ENCODE measurements at regions not wholly inside any gene's neighbourhood (a gene's known extent, or its start where the extent isn't known, plus 50 kb on each side); places are given as distances from the start of the nearest gene placed in this dataset.
"Not testable (repeated sequence)": the region's sequence is repeated elsewhere in the genome, so short reads cannot be mapped to it uniquely, and the experiment has no call there.

DNA sequence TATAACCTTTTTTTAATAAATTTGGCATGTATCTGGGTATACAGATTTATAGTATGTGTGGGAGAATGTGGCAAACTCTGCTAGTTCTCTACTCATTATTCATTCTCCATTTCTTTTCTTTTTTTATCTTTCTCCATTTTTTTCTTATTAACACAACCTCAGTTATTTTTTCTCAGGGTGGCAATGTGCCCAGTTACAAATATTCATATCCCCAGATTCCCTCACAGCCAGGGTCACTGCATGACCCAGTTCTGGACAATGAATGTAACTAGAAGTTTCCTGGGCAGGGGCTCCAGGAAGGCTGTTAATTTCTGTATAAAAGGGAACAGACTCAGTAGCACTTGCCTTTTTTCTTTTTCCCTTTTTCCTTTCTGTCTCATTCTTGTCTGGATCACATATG, 95.6 kb downstream of the VCPKMT start:
- no peak for DNase-seq

DNA sequence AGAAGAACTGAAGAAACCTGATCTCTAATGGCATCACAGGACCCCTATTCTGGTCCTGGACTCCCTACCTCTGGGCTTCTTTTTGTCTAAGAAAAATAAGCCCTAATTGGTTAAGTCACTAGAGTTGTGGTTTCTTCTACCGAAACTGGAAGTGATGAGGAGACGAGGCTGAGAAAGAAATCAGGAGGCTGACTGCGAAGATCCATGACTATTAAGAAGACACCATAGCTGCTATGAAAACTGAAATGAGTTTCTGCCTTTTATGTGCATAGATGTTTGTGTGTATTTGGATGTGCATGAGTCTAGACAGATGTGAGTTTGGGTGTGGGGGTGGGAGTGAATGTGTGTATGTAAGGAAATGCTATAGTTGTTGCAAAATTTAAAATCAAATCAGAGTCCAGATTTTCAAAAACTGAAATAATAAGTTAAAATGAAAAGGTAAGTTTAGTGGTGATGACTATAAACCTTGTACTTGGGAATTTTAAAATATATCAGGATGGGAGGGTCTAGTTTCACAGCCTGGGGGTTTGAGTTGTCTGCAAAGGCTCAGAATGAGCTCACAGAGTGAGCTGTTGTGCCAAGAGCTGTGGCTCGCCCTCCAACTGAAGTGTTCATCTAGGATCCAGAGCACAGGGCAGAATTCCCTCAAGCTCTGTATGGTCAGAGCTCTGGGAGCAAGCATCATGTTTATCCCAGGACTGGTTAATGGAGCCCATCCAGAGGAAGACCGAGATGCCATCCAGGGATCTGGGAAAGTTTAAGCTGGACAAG, 94.9 kb downstream of the VCPKMT start:
- DNase-seq = no peak

DNA sequence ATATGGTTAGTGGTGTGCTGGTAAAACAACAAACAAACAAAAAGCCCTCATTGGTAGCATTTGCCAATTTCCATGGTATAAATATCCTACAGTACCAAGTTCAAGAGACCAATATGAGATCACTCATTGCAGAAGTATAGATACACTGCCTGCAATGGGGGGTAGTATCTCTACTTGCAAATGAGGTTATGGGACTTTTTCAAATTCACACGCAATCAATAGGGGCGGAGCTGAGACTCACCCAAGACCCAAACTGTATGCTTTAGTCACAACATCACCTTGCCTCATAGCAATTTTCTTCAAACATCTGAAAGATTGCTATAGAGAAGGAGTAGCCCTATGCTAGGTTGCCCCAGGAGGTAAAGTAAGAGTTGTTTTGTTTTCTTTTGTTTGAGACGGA, 93.7 kb downstream of the VCPKMT start:
- DNase-seq = no peak

DNA sequence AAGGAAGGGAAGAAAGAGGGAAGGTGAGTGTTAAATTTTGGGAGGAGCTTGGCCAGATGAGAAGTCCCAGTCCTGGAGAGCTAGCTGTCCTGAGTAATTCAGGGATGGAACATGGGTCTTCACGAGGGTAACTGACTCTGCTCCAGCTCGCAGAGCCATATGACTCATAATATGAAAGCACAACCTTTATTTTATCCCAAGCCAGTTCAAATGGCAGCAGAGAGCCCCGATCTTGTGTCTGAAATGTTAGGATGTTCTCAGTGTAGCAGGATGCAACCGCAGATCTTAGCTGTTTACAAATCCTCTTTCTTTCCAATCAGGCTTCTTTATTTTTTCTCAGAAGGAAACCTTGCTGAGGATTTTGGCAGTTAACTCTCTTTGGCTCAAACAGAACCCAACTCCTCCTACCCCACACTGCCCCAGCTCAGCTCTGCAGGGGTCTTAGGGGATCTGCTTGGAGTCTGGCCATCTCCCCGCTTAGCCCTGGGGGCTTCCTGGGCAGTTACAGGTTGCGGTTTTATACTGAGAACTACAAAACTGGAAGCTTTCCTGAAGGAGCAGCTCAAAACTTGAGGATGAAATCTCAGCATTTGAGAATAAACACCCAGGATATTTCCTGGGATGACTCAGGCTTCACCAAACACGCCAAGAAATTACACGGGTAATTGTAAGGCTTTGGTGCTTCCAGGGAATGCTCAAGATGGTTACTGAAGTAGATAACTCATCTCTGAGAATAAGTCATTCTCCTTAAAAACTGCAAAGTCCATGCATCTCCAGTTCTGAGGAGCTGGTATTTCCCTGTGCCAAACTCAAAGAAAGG, 92.5 kb downstream of the VCPKMT start:
- no peak for DNase-seq

DNA sequence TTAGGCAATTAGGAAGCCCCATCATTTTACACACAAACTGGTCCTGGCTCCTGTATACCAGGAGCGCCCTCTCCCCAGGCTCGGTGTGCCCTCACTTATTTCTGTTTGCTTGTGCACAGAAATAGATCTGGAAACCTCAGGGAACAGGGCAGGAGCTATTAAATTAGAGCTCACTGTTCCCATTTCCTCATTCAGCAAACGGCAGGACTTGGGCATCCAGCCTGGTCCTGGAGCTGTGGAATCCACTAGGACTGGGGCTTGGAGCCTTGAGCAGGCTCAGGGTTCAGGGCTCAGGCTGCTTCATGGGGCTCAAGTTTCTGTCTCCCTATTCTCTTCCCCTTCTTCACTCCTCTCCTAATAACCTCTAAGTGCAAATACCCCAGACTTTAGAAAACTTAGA, 91.3 kb downstream of the VCPKMT start:
- DNase-seq = no peak

DNA sequence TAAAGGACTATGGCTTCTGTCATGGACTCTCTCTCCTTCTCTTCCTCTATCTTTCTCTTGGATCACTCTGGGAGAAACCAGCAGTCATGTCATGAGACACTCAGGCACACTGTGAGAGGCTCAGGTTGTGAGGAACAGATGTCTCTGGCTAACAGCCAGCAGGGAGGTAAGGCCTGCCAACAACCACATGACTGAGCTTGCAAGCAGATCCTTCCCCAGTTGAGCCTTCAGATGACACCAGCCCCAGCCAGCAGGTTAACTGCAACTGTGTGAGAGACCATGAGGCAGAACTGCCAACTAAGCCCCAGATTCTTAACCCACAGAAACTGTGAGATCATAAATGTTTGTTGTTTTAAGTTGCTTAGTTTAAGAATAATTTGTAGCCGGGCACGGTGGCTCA, 90.6 kb downstream of the VCPKMT start:
- DNase-seq = no peak

DNA sequence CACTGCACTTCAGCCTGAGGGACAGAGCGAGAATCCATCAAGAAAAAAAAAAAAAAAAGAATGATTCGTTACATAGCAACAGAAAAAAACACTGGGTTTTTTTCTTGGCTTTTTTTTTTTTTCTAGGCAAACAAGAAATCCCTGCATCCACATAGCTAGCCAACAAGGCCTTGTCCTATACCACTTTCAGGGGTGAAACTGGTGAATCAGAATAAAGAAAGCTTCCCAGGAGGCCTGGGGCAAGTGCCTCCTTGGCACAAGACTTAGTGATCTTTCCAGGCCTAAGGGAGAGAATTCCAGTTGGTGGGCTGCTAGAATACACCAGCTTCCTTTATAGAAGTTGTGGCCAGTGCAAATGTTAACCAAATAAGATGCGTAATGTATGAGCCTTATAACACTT, 90.0 kb downstream of the VCPKMT start:
- no peak for DNase-seq

DNA sequence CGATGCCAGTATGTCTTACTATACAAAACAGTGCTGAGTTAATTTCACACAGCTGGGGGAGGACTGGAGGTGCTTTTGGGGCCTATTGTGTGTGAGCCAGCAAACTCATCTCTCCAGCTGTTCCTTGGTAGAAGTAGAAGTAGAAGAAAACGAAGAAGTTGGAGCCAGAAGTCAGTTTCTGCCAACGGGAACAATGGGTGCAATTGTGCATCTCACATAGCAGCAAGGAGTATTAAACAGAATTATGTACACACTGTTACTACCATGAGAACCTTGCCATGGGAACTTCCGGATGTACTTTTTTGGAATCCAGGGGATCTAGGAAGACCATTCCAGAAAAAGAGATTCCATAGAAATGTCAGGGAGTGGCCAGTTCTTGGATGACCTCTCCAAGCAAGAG, 88.6 kb downstream of the VCPKMT start:
- no peak for DNase-seq

DNA sequence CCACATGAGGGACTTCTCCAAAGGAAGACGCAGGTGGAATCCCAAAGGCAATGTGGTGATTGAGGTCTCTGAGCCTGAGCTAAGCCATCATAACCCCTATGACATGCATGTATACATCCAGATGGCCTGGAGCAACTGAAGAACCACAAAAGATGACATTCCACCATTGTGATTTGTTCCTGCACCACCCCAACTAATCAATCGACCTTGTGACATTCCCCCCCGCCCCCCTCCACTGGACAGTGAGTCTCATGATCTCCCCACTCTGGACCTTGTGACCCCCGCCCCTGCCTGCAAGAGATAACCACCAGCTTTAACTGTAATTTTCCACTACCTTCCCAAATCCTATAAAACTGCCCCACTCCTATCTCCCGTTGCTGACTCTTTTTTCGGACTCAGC, 87.9 kb downstream of the VCPKMT start:
- DNase-seq = no peak

DNA sequence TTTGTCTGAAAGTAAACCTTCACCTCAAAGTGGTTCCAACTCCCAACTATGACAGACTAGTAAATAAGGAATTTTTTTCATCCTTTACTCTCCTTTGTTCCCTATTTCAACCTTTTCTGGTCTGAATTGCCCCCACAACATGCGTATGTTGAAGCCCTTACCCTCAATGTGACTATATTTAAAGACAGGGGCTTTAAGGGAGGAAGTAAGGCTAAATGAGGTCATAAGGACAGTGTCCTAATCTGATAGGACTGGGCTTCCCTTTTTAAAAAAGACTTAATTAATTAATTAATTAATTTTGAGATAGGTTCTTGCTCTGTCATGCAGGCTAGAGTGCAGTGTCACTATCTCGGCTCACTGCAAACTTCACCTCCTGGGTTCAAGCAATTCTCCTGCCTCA, 86.3 kb downstream of the VCPKMT start:
- DNase-seq = no peak

DNA sequence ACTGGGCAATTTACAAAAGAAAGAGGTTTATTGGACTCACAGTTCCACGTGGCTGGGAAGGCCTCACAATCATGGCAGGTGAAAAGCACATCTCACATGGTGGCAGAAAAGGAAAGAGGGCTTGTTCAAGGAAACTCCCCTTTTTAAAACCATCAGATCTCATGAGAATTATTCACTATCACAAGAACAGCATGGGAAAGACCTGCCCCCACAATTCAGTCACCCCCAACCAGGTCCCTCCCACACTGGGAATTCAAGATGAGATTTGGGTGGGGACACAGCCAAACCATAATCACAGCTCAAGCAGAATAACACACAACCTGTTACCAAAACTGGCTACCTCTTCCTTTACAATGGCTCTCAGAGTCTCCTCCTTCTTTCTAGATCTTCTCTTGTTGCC, 85.5 kb downstream of the VCPKMT start:
- DNase-seq = not testable (repeated sequence)

DNA sequence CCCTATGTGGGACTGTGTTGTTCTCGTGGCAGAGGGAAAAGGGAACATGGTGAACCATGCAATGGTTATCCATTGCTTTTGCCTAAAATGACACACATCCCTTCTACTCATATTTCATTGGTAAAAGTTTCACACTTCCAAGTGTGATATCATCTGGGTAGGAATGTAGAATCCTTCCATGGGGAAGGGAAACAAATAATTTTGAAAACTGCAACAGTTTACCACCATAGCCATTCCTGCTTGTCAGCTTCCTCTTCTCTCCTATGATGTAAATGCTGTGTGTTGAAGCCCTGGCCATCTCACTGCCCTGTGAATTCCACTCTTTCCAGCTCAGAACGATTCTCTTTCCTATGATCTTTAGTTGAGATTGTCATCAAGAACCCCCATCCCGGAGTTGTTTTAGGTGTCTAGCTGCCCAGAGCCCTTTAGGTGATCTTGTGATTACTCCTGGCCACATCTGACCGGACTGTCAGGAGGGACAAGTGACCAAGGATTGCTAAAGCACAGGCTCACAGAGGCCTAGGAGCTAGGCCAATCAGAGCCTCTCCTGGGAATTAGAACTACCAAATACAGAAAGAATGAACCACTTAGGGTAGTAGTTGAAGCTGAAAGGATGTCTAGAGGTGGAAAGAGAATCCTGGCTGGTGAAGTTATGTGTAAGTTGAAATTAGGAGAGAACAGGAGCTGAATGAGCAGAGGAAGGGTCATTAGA, 84.6 kb downstream of the VCPKMT start:
- no peak for DNase-seq

DNA sequence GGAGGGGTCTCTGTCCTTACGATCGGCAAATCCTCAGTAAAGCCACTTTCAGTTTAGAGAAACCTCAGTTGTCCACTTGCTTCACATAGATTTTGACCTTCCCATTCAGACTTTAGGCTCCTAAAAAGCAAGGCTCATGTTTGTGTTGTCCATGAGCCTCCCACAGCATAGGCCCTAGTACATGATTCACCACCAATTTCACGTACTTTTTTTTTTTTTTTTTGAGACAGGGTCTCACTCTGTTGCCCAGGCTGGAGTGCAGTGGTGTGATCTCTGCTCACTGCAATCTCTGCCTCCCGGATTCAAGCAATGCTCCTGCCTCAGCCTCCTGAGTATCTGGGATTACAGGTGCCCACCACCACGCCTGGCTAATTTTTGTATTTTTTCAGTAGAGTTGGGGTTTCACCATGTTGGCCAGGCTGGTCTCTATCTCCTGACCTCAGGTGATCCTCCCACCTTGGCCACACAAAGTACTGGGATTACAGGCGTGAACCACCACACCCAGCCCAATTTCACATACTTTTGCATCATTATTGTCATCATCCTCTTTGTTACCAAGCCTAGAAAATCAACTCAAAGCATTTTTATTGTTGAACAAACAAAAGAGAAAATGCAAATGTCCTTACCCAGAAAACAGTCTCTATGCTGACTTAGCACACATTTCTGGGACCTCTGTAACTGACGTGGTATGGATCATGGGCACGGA, 83.8 kb downstream of the VCPKMT start:
- not testable (repeated sequence) for DNase-seq

DNA sequence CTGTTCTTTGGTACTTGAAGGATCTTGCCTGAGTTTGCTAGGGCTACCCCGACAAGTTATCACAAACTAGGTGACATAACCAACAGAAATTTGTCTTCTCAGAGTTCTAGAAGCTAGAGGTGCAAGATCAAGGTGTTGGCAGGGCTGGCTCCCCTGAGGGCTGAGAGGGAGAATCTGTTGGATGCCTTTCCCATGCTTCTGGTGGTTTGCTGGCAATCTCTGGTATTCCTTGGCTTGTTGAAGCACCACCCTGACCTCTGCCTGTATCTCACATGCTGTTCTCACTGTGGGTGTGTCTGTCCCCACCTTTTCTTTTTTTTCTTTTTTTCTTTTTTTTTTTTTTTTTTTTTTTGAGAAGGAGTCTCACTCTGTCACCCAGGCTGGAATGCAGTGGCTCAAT, 81.2 kb downstream of the VCPKMT start:
- no peak for DNase-seq

DNA sequence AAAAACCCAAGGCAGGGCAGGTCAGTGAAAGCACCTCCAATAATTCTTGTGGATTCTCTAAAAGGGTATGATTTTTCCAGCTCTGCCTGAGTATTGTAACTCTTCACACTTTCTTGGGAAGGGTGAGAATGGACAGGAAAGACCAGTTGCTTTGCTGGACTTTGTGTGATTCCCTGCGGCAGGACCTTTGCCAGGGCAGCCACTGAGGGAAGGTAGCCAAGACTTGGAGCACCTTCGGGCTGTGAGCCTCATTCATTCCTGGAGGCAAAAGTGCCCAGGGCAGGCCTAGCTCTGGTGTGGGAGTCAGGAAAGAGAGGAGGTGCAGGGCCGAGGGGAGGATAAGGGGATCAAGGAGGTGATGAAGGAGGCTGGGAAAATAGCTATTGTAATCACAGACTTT, 80.2 kb downstream of the VCPKMT start:
- no peak for DNase-seq

DNA sequence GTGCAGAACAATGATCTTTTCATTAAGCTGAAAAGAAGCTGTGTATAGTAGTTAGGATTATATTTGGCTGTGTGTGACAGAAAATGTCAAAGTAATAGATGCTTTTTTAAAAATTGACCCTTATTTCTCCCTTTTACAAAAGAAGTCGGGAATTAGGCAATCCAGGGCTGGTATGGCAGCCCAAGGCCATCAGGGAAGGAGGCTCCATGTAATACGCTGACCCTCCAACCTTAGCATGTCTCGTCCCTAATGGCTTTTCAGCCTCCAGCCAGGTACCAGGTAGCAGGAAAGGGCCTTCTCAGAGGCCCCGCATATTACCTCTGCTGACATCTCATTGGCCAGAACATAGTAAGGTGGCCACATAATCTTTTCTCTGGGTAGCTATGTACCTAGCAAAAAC, 79.7 kb downstream of the VCPKMT start:
- DNase-seq = no peak

DNA sequence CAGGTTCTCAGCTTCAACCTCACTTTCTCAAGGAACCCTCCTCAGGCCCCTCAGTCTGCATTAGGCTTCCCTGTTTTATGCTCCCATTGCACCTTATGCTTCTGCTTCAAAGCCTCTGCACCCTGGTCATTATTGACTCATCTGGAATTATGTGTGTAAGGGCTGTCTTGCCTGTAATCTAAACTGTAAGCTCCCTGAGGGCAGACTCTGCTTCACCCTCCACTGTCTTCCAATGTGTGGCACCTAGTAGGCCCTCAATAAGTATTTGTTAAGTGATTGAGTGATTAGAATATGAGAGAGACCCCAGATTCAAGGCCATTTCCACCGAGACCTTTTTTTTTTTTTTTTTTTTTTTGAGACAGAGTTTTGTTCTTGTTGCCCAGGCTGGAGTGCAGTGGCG, 79.1 kb downstream of the VCPKMT start:
- no peak for DNase-seq

DNA sequence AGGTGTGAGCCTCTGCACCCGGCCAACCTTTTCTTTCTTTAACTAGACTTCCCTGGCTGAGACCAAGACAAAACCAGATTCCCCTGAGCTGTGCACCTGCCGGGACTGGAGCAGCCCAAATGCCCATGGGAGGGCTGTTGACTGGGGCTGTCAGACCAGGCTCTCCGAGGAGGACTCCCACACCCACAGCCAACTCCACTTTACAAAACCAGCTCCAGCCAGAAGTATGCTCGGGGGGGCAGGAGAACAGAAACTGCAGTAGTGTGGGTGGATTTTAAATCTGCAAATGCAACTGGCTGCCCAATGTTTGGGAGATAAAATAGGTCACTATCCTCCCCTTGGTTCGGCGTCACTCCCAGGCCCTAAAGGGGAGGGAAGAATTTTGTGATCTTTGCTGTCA, 78.5 kb downstream of the VCPKMT start:
- no peak for DNase-seq

DNA sequence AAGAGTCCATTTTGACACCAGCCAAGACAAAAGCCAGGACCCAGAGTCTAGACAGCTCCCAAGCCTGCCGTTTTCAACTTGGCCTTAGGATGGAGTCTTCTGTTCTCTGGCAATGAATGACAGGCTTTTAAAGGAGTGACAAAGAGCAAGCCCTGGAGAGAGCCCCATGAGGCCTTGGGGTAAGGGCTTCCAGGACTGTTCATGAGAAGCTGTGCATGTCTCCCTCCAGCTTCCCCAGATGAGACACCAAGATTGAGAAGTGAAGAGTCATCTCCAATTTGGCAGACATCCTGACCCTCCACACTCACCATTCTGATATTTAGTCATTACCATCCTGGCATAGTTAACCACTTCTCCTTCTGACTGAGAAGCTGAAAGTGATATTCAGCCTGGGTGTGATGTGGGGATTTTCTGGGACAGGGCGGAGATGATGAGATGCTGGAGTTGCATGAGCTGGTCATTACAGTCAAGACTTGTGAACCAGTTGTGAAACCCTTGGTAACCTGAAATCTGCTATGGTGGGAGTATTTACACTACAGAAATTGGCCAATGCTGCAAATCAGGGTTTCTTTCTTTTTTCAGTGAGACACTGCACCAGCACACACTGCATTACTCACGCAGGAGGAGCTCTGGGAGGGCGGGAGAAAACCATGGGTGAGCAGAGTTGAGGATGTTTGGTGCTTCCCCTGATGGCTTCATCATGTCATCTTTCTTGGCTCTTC, 77.8 kb downstream of the VCPKMT start:
- DNase-seq = no peak

DNA sequence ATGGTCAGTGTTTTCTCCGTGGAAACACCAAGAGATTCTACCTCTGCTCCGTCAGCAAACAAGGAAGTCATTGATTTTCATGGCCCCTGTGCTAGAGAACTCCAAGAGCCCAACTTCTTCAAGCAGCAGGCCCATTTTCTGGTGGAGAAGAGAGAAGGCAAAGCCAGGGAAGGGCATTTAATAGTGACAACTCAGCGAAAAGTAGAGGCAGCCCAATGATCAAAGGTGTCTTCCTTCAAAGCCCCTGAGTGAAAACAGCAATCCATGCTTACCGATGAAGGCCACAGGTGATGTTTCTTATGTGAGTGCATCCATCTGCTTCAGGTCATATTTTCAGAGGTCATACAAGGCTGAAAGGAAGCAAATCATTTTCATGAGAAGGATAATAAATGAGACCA, 77.3 kb downstream of the VCPKMT start:
- DNase-seq = no peak

DNA sequence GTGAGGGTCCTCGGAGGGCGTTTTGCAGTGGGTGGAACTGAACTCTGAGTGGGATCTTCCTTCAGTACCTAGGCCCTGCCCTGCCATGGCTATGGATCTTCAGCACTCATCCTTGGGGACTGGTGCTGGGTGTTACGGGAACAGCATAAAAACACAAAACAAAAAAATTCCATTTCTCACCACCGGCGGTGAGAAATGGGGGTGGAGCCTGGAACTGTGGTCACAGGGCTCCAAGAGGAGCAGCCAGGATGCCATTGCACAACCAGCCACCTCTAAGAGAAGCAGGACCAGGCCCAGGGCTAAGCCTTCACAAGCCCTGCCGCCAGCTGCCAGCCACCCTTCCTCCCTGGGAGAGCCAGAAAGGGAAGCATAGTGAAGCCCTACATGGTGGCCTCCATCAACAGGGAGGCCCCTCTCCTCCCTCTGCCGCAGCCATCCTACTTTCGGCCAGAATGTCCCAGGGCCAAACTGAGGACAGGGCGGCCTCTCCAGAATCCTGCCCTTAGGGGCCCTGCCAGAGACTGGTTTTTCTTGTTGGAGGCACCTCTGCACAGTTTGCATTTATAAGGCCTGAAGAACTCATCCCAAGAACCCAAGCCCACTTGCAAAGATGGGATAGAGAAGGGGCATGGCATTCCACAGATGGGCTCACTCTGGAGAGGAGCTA, 76.5 kb downstream of the VCPKMT start:
- DNase-seq = no peak

DNA sequence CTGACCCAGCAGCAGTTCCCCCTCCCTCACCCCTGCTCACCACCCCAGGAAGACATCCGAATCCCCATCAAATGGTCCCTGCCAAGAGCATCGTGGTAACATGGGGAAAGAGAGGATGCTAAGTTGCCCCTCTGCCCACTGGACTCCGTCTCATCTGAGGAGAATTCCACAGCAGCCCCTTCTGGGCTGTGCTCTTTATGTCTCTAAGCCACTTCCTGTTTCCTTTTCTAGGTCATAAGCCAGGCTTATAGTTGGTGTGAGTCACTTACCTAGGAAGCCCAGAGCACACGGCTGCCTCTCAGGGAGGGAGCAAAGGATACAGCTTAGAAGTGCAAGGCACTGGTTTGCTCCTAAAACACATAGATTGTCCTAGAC, 76.0 kb downstream of the VCPKMT start:
- no peak for DNase-seq
